Stimulated activated CD8-positive, alpha-beta memory T cell treated with anti-CD3 and anti-CD28 coated beads, Interleukin-12 subunit alpha, Interleukin-12 subunit beta, amount 100 ng/mL, for 4 hours (primary cell): ENCODE measurements at regions not wholly inside any gene's neighbourhood (a gene's known extent, or its start where the extent isn't known, plus 50 kb on each side); places are given as distances from the start of the nearest gene placed in this dataset.
"Not testable (repeated sequence)": the region's sequence is repeated elsewhere in the genome, so short reads cannot be mapped to it uniquely, and the experiment has no call there.

Experiments used
- DNase-seq: peaks from one replicate; pipeline ENCODE4 v3.0.0-alpha.2; 2020; ENCODE audit warnings: low read depth

- DNase-seq: no peak
These were observed 206.3 kb downstream of the SLITRK5 start for GRCh38 chr13:87877477-87877876.

- DNase-seq: no peak
These were observed 207.5 kb downstream of the SLITRK5 start for GRCh38 chr13:87878706-87879105.

GRCh38 chr13:87884884-87885283 lies 213.7 kb downstream of the SLITRK5 start:
- no peak for DNase-seq

- DNase-seq: no peak
These were observed 216.4 kb downstream of the SLITRK5 start for GRCh38 chr13:87887459-87888123.

GRCh38 chr13:87889254-87889653 lies 218.1 kb downstream of the SLITRK5 start:
- DNase-seq: no peak

GRCh38 chr13:87893186-87893585 lies 222.0 kb downstream of the SLITRK5 start:
- no peak for DNase-seq

- no peak for DNase-seq
These were observed 222.9 kb downstream of the SLITRK5 start for GRCh38 chr13:87894059-87894458.

- no peak for DNase-seq
These were observed 232.4 kb downstream of the SLITRK5 start for GRCh38 chr13:87903553-87903952.

- DNase-seq: no peak
These were observed 235.2 kb downstream of the SLITRK5 start for GRCh38 chr13:87906411-87906810.

GRCh38 chr13:87907202-87907601 lies 236.0 kb downstream of the SLITRK5 start:
- no peak for DNase-seq

- DNase-seq: no peak
These were observed 248.8 kb downstream of the SLITRK5 start for GRCh38 chr13:87919956-87920355.

GRCh38 chr13:87923753-87924152 lies 252.6 kb downstream of the SLITRK5 start:
- DNase-seq: no peak

GRCh38 chr13:87925006-87925405 lies 253.8 kb downstream of the SLITRK5 start:
- DNase-seq: no peak

GRCh38 chr13:87940776-87941175 lies 269.6 kb downstream of the SLITRK5 start:
- no peak for DNase-seq

- no peak for DNase-seq
These were observed 270.1 kb downstream of the SLITRK5 start for GRCh38 chr13:87941226-87941625.

GRCh38 chr13:87942205-87942604 lies 271.0 kb downstream of the SLITRK5 start:
- no peak for DNase-seq

GRCh38 chr13:87944038-87944437 lies 272.9 kb downstream of the SLITRK5 start:
- DNase-seq: no peak

- no peak for DNase-seq
These were observed 281.2 kb downstream of the SLITRK5 start for GRCh38 chr13:87952377-87952776.

GRCh38 chr13:87953381-87953780 lies 282.2 kb downstream of the SLITRK5 start:
- no peak for DNase-seq

- DNase-seq: no peak
These were observed 282.9 kb downstream of the SLITRK5 start for GRCh38 chr13:87954091-87954490.

GRCh38 chr13:87961546-87961945 lies 290.4 kb downstream of the SLITRK5 start:
- DNase-seq: no peak

- no peak for DNase-seq
These were observed 301.4 kb downstream of the SLITRK5 start for GRCh38 chr13:87972568-87972967.

GRCh38 chr13:87975035-87975434 lies 303.9 kb downstream of the SLITRK5 start:
- DNase-seq: no peak

- not testable (repeated sequence) for DNase-seq
These were observed 305.5 kb downstream of the SLITRK5 start for GRCh38 chr13:87976650-87977049.
